ENCODE measurements at regions not wholly inside any gene's neighbourhood (a gene's known extent, or its start where the extent isn't known, plus 50 kb on each side); places are given as distances from the start of the nearest gene placed in this dataset.

GRCh38 chr4:152011469-152011868, 250.7 kb upstream of the GATB start:
- Histone ChIP-seq H3F3A (ENCODE audit: control insufficient read depth, insufficient read depth) (no peaks in the 10 kb centered on the region), H3K27ac (ENCODE audit: low read depth, low read length) (no peak overlapping the region), H3K79me2 (ENCODE audit: control insufficient read depth, low read length) (no peaks in the 10 kb centered on the region), H3K9me2 (replicated peaks; ENCODE audit: control insufficient read depth, low read length) (no peaks in the 10 kb centered on the region), H3K36me3 (ENCODE audit: control insufficient read depth, low read length) (no peaks in the 10 kb centered on the region), H3K4me2 (ENCODE audit: low read length) (no peak overlapping the region), H3K4me3 (ENCODE audit: low read length) (no peak overlapping the region), H4K20me1 (ENCODE audit: control insufficient read depth, insufficient read depth, low read depth, low read length) (no peaks in the 10 kb centered on the region), H3K27me3 (ENCODE audit: control insufficient read depth, low read length) (no peaks in the 10 kb centered on the region), H3K4me1 (ENCODE audit: control insufficient read depth, low read length) (no peaks in the 10 kb centered on the region), H3K9me3 (ENCODE audit: control insufficient read depth, insufficient read depth, low read length) (no peaks in the 10 kb centered on the region)
- TF ChIP-seq EZH2phosphoT487 (IDR thresholded peaks at IDR 0.05; ENCODE audit: borderline replicate concordance, low read length) = no peak
- no peak for TF ChIP-seq CTCF (IDR thresholded peaks at IDR 0.05; ENCODE audit: low read depth, low read length, poor library complexity, severe bottlenecking)

GRCh38 chr4:152010710-152011079, 249.9 kb upstream of the GATB start:
- Histone ChIP-seq H3K27me3 (ENCODE audit: control insufficient read depth, low read length) (no peaks in the 10 kb centered on the region), H3K79me2 (ENCODE audit: control insufficient read depth, low read length) (no peaks in the 10 kb centered on the region), H3K27ac (ENCODE audit: low read depth, low read length) (no peak overlapping the region), H3K4me3 (ENCODE audit: low read length) (no peak overlapping the region), H3F3A (ENCODE audit: control insufficient read depth, insufficient read depth) (no peaks in the 10 kb centered on the region), H3K9me3 (ENCODE audit: control insufficient read depth, insufficient read depth, low read length) (no peaks in the 10 kb centered on the region), H4K20me1 (ENCODE audit: control insufficient read depth, insufficient read depth, low read depth, low read length) (no peaks in the 10 kb centered on the region), H3K4me2 (ENCODE audit: low read length) (no peak overlapping the region), H3K4me1 (ENCODE audit: control insufficient read depth, low read length) (no peaks in the 10 kb centered on the region), H3K36me3 (ENCODE audit: control insufficient read depth, low read length) (no peaks in the 10 kb centered on the region), H3K9me2 (replicated peaks; ENCODE audit: control insufficient read depth, low read length) (no peaks in the 10 kb centered on the region)
- no peak for TF ChIP-seq CTCF (IDR thresholded peaks at IDR 0.05; ENCODE audit: low read depth, low read length, poor library complexity, severe bottlenecking)
- no peak for TF ChIP-seq EZH2phosphoT487 (IDR thresholded peaks at IDR 0.05; ENCODE audit: borderline replicate concordance, low read length)

GRCh38 chr4:152009983-152010709, 249.3 kb upstream of the GATB start:
- Histone ChIP-seq H3K36me3 (ENCODE audit: control insufficient read depth, low read length) (no peaks in the 10 kb centered on the region), H3K4me1 (ENCODE audit: control insufficient read depth, low read length) (no peaks in the 10 kb centered on the region)
- TF ChIP-seq EZH2phosphoT487 (IDR thresholded peaks at IDR 0.05; ENCODE audit: borderline replicate concordance, low read length) (no peak), CTCF (IDR thresholded peaks at IDR 0.05; ENCODE audit: low read depth, low read length, poor library complexity, severe bottlenecking) (no peak)

More at GRCh38 chr4:152009983-152010709, 249.3 kb upstream of the GATB start:
- H3K9me3 ChIP-seq (ENCODE audit: control insufficient read depth, insufficient read depth, low read length) = no peaks in the 10 kb centered on the region
- no peak overlapping the region for H3K27ac ChIP-seq (ENCODE audit: low read depth, low read length)
- no peaks in the 10 kb centered on the region for H3F3A ChIP-seq (ENCODE audit: control insufficient read depth, insufficient read depth)
- no peaks in the 10 kb centered on the region for H3K27me3 ChIP-seq (ENCODE audit: control insufficient read depth, low read length)
- H4K20me1 ChIP-seq (ENCODE audit: control insufficient read depth, insufficient read depth, low read depth, low read length) = no peaks in the 10 kb centered on the region
- H3K4me3 ChIP-seq (ENCODE audit: low read length) = no peak overlapping the region
- no peaks in the 10 kb centered on the region for H3K79me2 ChIP-seq (ENCODE audit: control insufficient read depth, low read length)
- H3K9me2 ChIP-seq (replicated peaks; ENCODE audit: control insufficient read depth, low read length) = no peaks in the 10 kb centered on the region
- H3K4me2 ChIP-seq (ENCODE audit: low read length) = no peak overlapping the region

All from DOHH2 (cell line).